GM18502 (cell line): ENCODE measurements at regions not wholly inside any gene's neighbourhood (a gene's known extent, or its start where the extent isn't known, plus 50 kb on each side); places are given as distances from the start of the nearest gene placed in this dataset.
"Not testable (repeated sequence)": the region's sequence is repeated elsewhere in the genome, so short reads cannot be mapped to it uniquely, and the experiment has no call there.

Experiments used
- ATAC-seq: cut with Tn5 transposase; IDR thresholded peaks from one replicate; pipeline ENCODE4 v1.9.1; 2021; ENCODE audit warnings: mild to moderate bottlenecking; ENCODE audit not compliant: unreplicated experiment, poor library complexity

DNA sequence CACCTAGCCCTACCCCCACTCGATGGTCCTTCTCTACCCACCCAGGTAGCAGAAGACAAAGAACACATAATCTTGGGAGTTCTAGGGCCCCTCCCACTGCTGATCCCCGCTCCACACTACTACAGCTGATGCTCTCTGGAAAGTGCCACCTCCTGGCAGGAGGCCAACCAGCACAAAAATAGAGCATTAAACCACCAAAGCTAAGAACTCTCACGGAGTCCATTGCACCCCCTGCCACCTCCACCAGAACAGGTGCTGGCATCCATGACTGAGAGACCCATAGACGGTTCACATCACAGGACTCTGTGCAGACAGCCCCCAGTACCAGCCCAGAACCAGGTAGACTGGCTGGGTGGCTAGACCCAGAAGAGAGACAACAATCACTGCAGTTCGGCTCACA lies 575.5 kb downstream of the BNC2 start:
- ATAC-seq = not testable (repeated sequence)

- not testable (repeated sequence) for ATAC-seq
Measured at GRCh38 chr9:16299368-16299767, 571.1 kb downstream of the BNC2 start.

DNA sequence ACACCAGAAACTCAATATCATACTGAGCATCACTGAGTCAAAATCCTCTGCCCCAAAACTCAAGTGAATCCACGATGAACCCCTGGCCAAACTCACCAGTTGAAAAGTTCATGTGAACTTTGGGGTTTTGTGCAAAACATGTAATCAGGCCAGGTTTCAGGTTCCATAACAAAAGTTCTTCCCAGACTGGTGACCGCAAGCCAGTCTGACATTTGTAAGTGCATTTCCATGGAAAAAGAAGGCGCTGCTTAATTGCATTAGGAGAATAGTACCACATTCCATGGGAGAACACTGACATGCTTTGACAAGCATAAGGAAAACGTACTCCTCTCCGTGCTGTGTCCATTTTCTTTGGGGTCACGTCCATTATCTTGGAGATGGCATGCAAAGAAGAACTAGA lies 567.0 kb downstream of the BNC2 start:
- no peak for ATAC-seq

DNA sequence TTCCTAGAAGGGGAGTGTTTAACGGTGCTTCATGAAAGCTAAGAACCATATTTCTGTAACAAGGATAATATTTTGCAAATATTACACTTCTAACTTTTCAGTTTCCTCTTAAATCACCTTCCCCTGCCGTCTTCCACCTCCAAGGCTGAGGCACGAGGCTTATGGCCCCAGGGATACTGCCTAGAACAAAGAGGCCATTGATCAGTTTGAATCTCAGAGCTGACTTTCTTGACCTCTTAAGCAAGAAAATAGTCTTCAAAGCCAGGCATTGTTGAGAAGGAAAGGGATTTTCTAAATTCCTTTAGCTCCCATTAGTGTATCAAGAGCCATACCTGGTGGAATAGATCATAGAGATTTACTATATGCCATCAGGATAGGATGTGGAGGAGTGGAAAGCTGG lies 566.2 kb downstream of the BNC2 start:
- ATAC-seq = no peak

- no peak for ATAC-seq
Measured at GRCh38 chr9:16306586-16306985, 563.9 kb downstream of the BNC2 start.

GRCh38 chr9:16307626-16308195 lies 562.8 kb downstream of the BNC2 start:
- ATAC-seq = no peak

- no peak for ATAC-seq
Measured at GRCh38 chr9:16308645-16309044, 561.8 kb downstream of the BNC2 start.

- ATAC-seq = no peak
Measured at GRCh38 chr9:16309082-16309468, 561.4 kb downstream of the BNC2 start.

DNA sequence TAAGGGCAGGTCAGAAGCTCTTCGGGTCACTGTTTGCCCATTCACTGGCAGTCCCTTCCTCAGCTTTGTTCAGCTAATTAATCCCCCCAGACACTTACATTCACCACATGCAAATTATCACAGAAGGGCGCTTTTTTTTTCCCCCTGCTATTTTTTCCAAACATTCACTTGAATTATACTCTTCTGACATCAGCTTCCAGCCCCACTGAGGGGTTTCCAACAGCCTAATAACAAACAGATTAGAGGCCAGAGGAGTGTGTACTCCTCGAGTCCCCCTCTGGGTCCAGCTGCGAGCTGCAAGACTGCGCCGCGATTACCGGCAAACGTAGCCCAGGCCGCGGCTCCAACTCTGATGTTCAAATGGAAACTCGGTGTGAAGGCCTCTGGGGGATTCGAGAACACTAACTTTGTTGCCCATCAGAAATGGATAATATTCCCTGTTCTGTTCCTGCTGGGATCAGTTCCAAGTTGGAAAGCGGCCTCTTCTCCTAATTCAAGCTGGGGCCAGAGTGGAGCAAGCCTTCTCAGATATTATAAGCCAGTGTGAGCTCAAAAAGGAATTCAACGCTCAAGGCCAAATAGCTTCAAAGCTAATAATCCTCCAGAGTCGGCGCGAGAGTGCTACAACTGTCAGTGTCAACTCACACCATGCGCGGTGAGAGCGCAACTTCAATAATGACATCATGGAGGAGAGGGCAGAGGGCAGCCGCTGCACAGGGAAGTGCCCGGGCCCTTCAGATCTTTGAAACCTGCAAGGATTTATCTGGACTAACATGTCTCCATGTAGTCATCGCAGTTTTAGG lies 560.8 kb downstream of the BNC2 start:
- ATAC-seq = no peak

- ATAC-seq = no peak
Measured at GRCh38 chr9:16310278-16311110, 560.0 kb downstream of the BNC2 start.

GRCh38 chr9:16312116-16312515 lies 558.4 kb downstream of the BNC2 start:
- no peak for ATAC-seq

GRCh38 chr9:16312962-16313546 lies 557.4 kb downstream of the BNC2 start:
- no peak for ATAC-seq

GRCh38 chr9:16314476-16314875 lies 556.0 kb downstream of the BNC2 start:
- ATAC-seq = no peak

- no peak for ATAC-seq
Measured at GRCh38 chr9:16315720-16316119, 554.8 kb downstream of the BNC2 start.

- ATAC-seq = no peak
Measured at GRCh38 chr9:16316456-16316855, 554.0 kb downstream of the BNC2 start.

GRCh38 chr9:16316911-16317817 lies 553.3 kb downstream of the BNC2 start:
- ATAC-seq = no peak

- no peak for ATAC-seq
Measured at GRCh38 chr9:16318516-16319060, 551.9 kb downstream of the BNC2 start.

DNA sequence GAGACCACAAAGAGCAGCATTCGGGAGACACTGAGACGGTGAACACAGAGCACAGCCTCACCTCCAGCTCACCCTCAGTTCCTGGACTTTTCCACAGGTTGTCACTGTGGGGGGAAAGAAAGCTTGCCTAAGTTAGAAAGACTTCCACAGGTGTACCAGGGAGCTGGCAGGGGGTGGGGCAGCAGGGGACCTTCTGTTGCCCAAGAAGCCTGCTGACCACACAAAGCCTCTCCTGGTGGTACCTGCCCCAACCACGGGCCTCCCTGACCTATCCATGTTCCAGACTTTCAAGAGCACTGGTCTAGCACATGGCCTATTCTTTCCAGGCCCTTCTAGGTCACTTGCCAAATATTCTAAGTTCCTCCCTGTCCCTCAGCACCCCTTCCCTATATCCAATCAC lies 550.8 kb downstream of the BNC2 start:
- no peak for ATAC-seq

- no peak for ATAC-seq
Measured at GRCh38 chr9:16320338-16320902, 550.0 kb downstream of the BNC2 start.
